A549 (cell line): ENCODE measurements at regions not wholly inside any gene's neighbourhood (a gene's known extent, or its start where the extent isn't known, plus 50 kb on each side); places are given as distances from the start of the nearest gene placed in this dataset.

ENCODE experiments used
- ATAC-seq, 2 experiments: fragments of 200-7000 bp in 1 of 2; fragments of >200 bp in 1 of 2; cut with Nextera tagmentation in 1 of 2; cut with Tn5 transposase in 1 of 2; 3 replicates each; pipeline versions ENCODE4 v1.8.0 to v1.9.1; 2018 to 2020; ENCODE audit warnings: mild to moderate bottlenecking in 1 of 2, moderate library complexity in 1 of 2
- CTCF ChIA-PET: fragments of 300-600 bp; sonication (Branson Sonifier 250); formaldehyde crosslinking; extraction: SDS; loops from one replicate; lab custom pipeline; 2021; ENCODE audit warnings: antibody characterized with exemption, inconsistent platforms; lab: Yijun Ruan, JAX
- POLR2A ChIA-PET: fragments of 350-600 bp; formaldehyde crosslinking; extraction: SDS; loops from one replicate; lab custom pipeline; 2021; ENCODE audit warnings: antibody characterized with exemption, inconsistent platforms; lab: Yijun Ruan, JAX
- DNase-seq, 2 experiments: peaks; one replicate each; pipeline versions ENCODE4 v3.0.0 to v3.0.0-alpha.2; 2011 to 2016; ENCODE audit warnings: low read depth in 1 of 2, low spot score in 1 of 2
- FAIRE-seq: peaks from 2 replicates; lab custom pipeline; 2011; peaks lifted over from hg19 to GRCh38; lab: Jason Lieb, UNC
- H3K27ac ChIP-seq, 2 experiments: fragments of >200 bp; sonication (Bioruptor Twin); formaldehyde crosslinking; 3 replicates each; pipeline ENCODE4 v1.5.1; 2016 to 2017
- H3K4me1 ChIP-seq: fragments of >200 bp; sonication (Bioruptor Twin); formaldehyde crosslinking; 3 replicates; pipeline ENCODE4 v1.6.1; 2016
- H3K4me2 ChIP-seq: fragments of >200 bp; sonication (Bioruptor Twin); formaldehyde crosslinking; 3 replicates; pipeline ENCODE4 v1.6.1; 2016
- H3K4me3 ChIP-seq: fragments of >200 bp; sonication (Bioruptor Twin); formaldehyde crosslinking; 3 replicates; pipeline ENCODE4 v1.5.1; 2016
- H3K9me3 ChIP-seq: fragments of >200 bp; sonication (Bioruptor Twin); formaldehyde crosslinking; 3 replicates; pipeline ENCODE4 v1.6.1; 2016
- BHLHE40 ChIP-seq: IDR thresholded peaks from 2 replicates; pipeline ENCODE4 v1.6.1; 2012; ENCODE audit warnings: low read depth, low read length, inconsistent platforms
- CBX2 ChIP-seq: fragments of 200-600 bp; sonication (generic); IDR thresholded peaks from 2 replicates; pipeline ENCODE4 v1.6.1; 2016; ENCODE audit warnings: low read depth, mild to moderate bottlenecking, borderline replicate concordance
- CBX8 ChIP-seq: fragments of 200-600 bp; sonication (generic); IDR thresholded peaks from 2 replicates; pipeline ENCODE4 v1.6.1; 2016
- CEBPB ChIP-seq, 2 experiments: fragments of >200 bp in 1 of 2; sonication (Bioruptor Twin) in 1 of 2; formaldehyde crosslinking in 1 of 2; IDR thresholded peaks; 2 replicates each; pipeline ENCODE4 v1.6.1; 2012 to 2016
- CHD4 ChIP-seq: fragments of 200-600 bp; sonication (generic); IDR thresholded peaks from 2 replicates; pipeline ENCODE4 v1.6.1; 2016; ENCODE audit warnings: antibody characterized with exemption, mild to moderate bottlenecking, borderline replicate concordance
- E2F6 ChIP-seq: IDR thresholded peaks from 2 replicates; pipeline ENCODE4 v1.6.1; 2012; ENCODE audit warnings: low read depth, borderline replicate concordance
- EHF ChIP-seq: fragments of 250-450 bp; sonication (Bioruptor Pico); IDR thresholded peaks from 2 replicates; pipeline ENCODE4 v1.5.0; 2020; ENCODE audit warnings: mild to moderate bottlenecking
- EP300 ChIP-seq, 2 experiments: fragments of >200 bp; sonication (Bioruptor Twin); formaldehyde crosslinking; IDR thresholded peaks; 2 replicates in 1 of 2; 3 replicates in 1 of 2; pipeline ENCODE4 v1.6.1; 2016 to 2017
- FOXS1 ChIP-seq: fragments of 250-450 bp; sonication (Bioruptor Pico); IDR thresholded peaks from 2 replicates; pipeline ENCODE4 v1.5.0; 2020; ENCODE audit warnings: mild to moderate bottlenecking, moderate library complexity
- GATA3 ChIP-seq: IDR thresholded peaks from 2 replicates; pipeline ENCODE4 v1.6.1; 2012; ENCODE audit warnings: borderline replicate concordance
- HDAC2 ChIP-seq: fragments of 200-600 bp; sonication (generic); IDR thresholded peaks from 2 replicates; pipeline ENCODE4 v1.6.1; 2016
- HEYL ChIP-seq: fragments of 250-450 bp; sonication (Bioruptor Pico); IDR thresholded peaks from 2 replicates; pipeline ENCODE4 v1.8.0; 2021; ENCODE audit warnings: mild to moderate bottlenecking, moderate library complexity
- HOXA7 ChIP-seq: fragments of 250-450 bp; sonication (Bioruptor Pico); IDR thresholded peaks from 2 replicates; pipeline ENCODE4 v1.5.0; 2020; ENCODE audit warnings: mild to moderate bottlenecking, moderate library complexity
- HOXB5 ChIP-seq: fragments of 250-450 bp; sonication (Bioruptor Pico); IDR thresholded peaks from 2 replicates; pipeline ENCODE4 v1.5.0; 2020; ENCODE audit warnings: mild to moderate bottlenecking, moderate library complexity
- JUN ChIP-seq, 2 experiments: fragments of >200 bp; sonication (Bioruptor Twin); formaldehyde crosslinking; IDR thresholded peaks; 2 replicates in 1 of 2; 3 replicates in 1 of 2; pipeline ENCODE4 v1.6.1; 2016 to 2017
- JUNB ChIP-seq: fragments of >200 bp; sonication (Bioruptor Twin); formaldehyde crosslinking; IDR thresholded peaks from 2 replicates; pipeline ENCODE4 v1.6.1; 2016
- KDM5A ChIP-seq: fragments of 200-600 bp; sonication (generic); IDR thresholded peaks from 2 replicates; pipeline ENCODE4 v1.6.1; 2016; ENCODE audit warnings: antibody characterized with exemption, mild to moderate bottlenecking
- MYC ChIP-seq: IDR thresholded peaks from 2 replicates; pipeline ENCODE4 v1.6.1; 2012; ENCODE audit warnings: mild to moderate bottlenecking, inconsistent platforms, low read length, improper control_type of control experiment, borderline replicate concordance
- NFE2L2 ChIP-seq: fragments of 150-350 bp; conservative IDR thresholded peaks from 2 replicates; pipeline ENCODE4 v1.6.1; 2014; ENCODE audit warnings: low read length
- PHF8 ChIP-seq: fragments of 200-600 bp; sonication (generic); IDR thresholded peaks from 2 replicates; pipeline ENCODE4 v1.6.1; 2016; ENCODE audit warnings: low read depth, mild to moderate bottlenecking, antibody characterized with exemption, moderate library complexity, borderline replicate concordance
- POLR2A ChIP-seq: IDR thresholded peaks from 2 replicates; pipeline ENCODE4 v1.6.1; 2012; ENCODE audit warnings: mild to moderate bottlenecking, low read length
- RAD21 ChIP-seq, 2 experiments: fragments of >200 bp in 1 of 2; sonication (Bioruptor Twin) in 1 of 2; formaldehyde crosslinking in 1 of 2; IDR thresholded peaks in 1 of 2; conservative IDR thresholded peaks in 1 of 2; 2 replicates in 1 of 2; 3 replicates in 1 of 2; pipeline ENCODE4 v1.6.1; 2012 to 2018; ENCODE audit warnings: inconsistent platforms in 1 of 2
- RNF2 ChIP-seq: fragments of 200-600 bp; sonication (generic); IDR thresholded peaks from 2 replicates; pipeline ENCODE4 v1.6.1; 2016; ENCODE audit warnings: low read depth, mild to moderate bottlenecking, antibody characterized with exemption, moderate library complexity, borderline replicate concordance
- TFCP2L1 ChIP-seq: fragments of 250-450 bp; sonication (Bioruptor Pico); IDR thresholded peaks from 2 replicates; pipeline ENCODE4 v1.5.0; 2021; ENCODE audit warnings: mild to moderate bottlenecking
- ZC3H11A ChIP-seq: fragments of 450-650 bp; IDR thresholded peaks from 2 replicates; pipeline ENCODE4 v1.6.1; 2014; ENCODE audit warnings: antibody characterized with exemption, mild to moderate bottlenecking
- WGBS: methylation state at CpG from one replicate; pipeline ENCODE4 v1.1.6; 2017; ENCODE audit errors: missing lambda C conversion rate; 5-methylcytosine and 5-hydroxymethylcytosine counted together
- TF ChIP-seq, protein P1 (sequence below): IDR thresholded peaks from 2 replicates; pipeline ENCODE4 v1.6.1; 2012
- TF ChIP-seq, protein P2 (sequence below): fragments of >200 bp; sonication (Bioruptor Twin); formaldehyde crosslinking; IDR thresholded peaks from 3 replicates; pipeline ENCODE4 v1.5.1; 2016

DNA sequence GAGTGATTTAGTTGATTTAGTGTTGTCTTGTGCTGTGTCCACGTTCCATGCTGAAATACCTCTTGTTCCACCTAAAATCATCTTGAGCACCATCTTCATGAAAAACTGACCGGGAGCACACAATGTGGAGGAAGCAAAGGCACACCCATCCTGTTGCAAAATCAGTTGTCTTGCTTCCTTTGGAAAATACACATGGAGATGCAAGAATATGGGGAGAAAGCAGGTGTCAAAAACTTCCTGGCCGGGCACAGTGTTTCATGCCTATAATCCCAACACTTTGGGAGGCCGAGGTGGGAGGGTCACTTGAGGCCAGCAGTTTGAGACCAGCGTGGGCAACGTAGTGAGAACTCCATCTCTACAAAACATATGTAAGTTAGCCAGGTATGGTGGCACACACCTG is 151.1 kb downstream of the C11orf91 start:
- H3K4me3 ChIP-seq, result no peak overlapping the region
- H3K27ac ChIP-seq, result no peak overlapping the region
- DNase-seq (no peak), ATAC-seq (no peak), FAIRE-seq (no peak)
- H3K4me1 ChIP-seq, result no peaks in the 10 kb centered on the region
- no peaks in the 10 kb centered on the region for H3K9me3 ChIP-seq
- 78% methylated on average over 6 of the region's 6 CpGs for WGBS
- POLR2A ChIA-PET, result no interaction called here
- no peak overlapping the region for H3K4me2 ChIP-seq
- CTCF ChIA-PET, result interaction anchor here (2.0 kb wide), 1 partner anchor 9 kb away, joined by 5 read pairs; no protein-coding TSS in a partner anchor
- TF ChIP-seq TFCP2L1 (CRISPR knock-in tag) (no peak), HOXB5 (CRISPR knock-in tag) (no peak), MYC (no peak), RAD21 (conservative IDR thresholded peaks at IDR 0.05 in 1 of 2, IDR thresholded peaks at IDR 0.05 in 1 of 2) (no peak), CBX8 (no peak), CBX2 (no peak), HOXA7 (CRISPR knock-in tag) (no peak), GATA3 (no peak), POLR2A (no peak), CEBPB (IDR thresholded peaks at IDR 0.05) (no peak), JUN (IDR thresholded peaks at IDR 0.05) (no peak), KDM5A (no peak), JUNB (no peak), CHD4 (no peak), NFE2L2 (no peak), RNF2 (no peak)

DNA sequence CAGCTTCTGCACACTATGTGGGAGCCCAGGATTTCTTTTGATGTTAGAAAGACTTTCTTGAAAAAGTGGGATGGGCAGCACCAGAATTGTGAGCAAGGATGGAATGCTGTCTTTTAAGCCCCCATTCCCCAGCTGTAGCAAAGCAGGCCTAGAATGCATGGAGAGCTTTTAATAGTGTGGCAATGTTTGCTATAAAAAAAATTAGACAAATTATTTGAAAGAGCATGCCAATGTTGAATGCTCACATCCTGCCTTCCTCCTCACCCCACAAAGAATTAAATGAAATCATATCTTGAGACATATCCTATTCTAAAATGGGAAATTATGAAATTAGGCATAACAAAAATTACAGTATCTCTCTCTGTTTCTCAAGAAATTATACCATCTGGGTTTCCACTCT is 154.7 kb downstream of the C11orf91 start:
- no peak overlapping the region for H3K27ac ChIP-seq
- H3K9me3 ChIP-seq, result no peaks in the 10 kb centered on the region
- ChIA-PET POLR2A (no interaction called here), CTCF (interaction anchor here (0.9 to 1.3 kb wide), 2 partner anchors 14 to 30 kb away, joined by 3 to 4 read pairs; no protein-coding TSS in a partner anchor)
- H3K4me2 ChIP-seq, result no peak overlapping the region
- FAIRE-seq, result no peak
- no peak overlapping the region for H3K4me3 ChIP-seq
- DNase-seq, result no peak
- H3K4me1 ChIP-seq, result no peaks in the 10 kb centered on the region
- no peak for TF ChIP-seq RNF2
- TF ChIP-seq EP300 (IDR thresholded peaks at IDR 0.05), result no peak
- no peak for TF ChIP-seq E2F6
- TF ChIP-seq GATA3, result no peak
- TF ChIP-seq HEYL, result no peak
- TF ChIP-seq HDAC2, result no peak
- no peak for TF ChIP-seq BHLHE40
- no peak for TF ChIP-seq MYC
- no peak for TF ChIP-seq ZC3H11A
- no peak for TF ChIP-seq FOXS1 (CRISPR knock-in tag)
- TF ChIP-seq, protein P1, sequence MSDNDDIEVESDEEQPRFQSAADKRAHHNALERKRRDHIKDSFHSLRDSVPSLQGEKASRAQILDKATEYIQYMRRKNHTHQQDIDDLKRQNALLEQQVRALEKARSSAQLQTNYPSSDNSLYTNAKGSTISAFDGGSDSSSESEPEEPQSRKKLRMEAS, result no peak
- TF ChIP-seq EHF, result no peak
- TF ChIP-seq KDM5A, result no peak
- TF ChIP-seq, protein P2, sequence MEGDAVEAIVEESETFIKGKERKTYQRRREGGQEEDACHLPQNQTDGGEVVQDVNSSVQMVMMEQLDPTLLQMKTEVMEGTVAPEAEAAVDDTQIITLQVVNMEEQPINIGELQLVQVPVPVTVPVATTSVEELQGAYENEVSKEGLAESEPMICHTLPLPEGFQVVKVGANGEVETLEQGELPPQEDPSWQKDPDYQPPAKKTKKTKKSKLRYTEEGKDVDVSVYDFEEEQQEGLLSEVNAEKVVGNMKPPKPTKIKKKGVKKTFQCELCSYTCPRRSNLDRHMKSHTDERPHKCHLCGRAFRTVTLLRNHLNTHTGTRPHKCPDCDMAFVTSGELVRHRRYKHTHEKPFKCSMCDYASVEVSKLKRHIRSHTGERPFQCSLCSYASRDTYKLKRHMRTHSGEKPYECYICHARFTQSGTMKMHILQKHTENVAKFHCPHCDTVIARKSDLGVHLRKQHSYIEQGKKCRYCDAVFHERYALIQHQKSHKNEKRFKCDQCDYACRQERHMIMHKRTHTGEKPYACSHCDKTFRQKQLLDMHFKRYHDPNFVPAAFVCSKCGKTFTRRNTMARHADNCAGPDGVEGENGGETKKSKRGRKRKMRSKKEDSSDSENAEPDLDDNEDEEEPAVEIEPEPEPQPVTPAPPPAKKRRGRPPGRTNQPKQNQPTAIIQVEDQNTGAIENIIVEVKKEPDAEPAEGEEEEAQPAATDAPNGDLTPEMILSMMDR, result no peak
- TF ChIP-seq PHF8, result no peak
- no peak for ATAC-seq
